ENCODE measurements at regions not wholly inside any gene's neighbourhood (a gene's known extent, or its start where the extent isn't known, plus 50 kb on each side); places are given as distances from the start of the nearest gene placed in this dataset.
"Not testable (repeated sequence)": the region's sequence is repeated elsewhere in the genome, so short reads cannot be mapped to it uniquely, and the experiment has no call there.

DNA sequence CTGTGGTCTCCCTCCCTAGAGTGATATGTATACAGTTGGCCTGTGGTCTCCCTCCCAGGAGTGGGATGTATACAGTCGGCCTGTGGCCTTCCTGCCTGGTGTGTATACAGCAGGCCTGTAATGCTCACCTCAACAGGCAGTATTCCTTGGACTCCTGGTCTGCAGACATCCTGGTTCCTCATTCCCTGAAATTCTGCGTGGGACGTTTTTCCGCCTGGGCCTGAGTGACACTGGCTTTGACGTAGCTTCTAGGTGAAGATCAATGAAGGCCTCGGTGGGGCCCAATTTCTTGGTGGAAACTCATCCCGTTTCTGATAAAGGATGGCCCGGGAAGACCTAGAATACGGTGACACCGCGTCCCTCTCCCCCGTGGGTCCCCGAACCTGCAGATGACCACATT is 98.7 kb upstream of the PPP2R3B start:
- Histone ChIP-seq H3K27me3 (no peaks in the 10 kb centered on the region), H3K4me3 (no peak overlapping the region), H3K9me3 (replicated peaks in 1 of 11) (peaks cover 14 to 25% (median 21%) of the 10 kb centered on the region in 11 experiments), H3K27ac (no peak overlapping the region), H3K9ac (no peak overlapping the region), H3K4me1 (no peaks in the 10 kb centered on the region), H3K4me2 (no peak overlapping the region), H3K36me3 (no peaks in the 10 kb centered on the region), H4K20me1 (no peaks in the 10 kb centered on the region)
- no peak for TF ChIP-seq Cebpa-rat (IDR thresholded peaks at IDR 0.05)

DNA sequence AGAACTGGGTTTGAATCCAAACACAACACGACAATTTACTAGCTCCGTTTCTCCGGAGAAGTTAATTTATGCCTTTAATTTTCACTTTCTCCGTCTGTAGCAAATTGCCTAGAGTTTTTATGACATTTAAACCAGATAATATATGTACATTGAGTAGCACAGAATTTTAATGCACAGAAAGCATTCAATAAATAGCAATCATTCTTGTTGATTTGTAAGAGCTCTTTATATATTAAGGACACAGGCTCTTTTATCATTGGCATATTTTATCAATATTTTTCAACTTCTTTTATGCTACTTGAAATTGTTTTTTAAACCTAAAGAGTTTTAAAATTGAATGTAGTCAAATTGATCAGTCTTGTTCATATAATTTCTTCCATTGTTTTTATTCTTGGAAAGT is 99.6 kb upstream of the PPP2R3B start:
- no peak overlapping the region for H3K27ac ChIP-seq
- no peaks in the 10 kb centered on the region for H4K20me1 ChIP-seq
- peaks cover 8 to 18% (median 16%) of the 10 kb centered on the region in 11 experiments for H3K9me3 ChIP-seq (replicated peaks in 1 of 11)
- H3K4me2 ChIP-seq, result no peak overlapping the region
- H3K4me1 ChIP-seq, result no peaks in the 10 kb centered on the region
- H3K27me3 ChIP-seq, result no peaks in the 10 kb centered on the region
- TF ChIP-seq Cebpa-rat (IDR thresholded peaks at IDR 0.05), result no peak
- H3K9ac ChIP-seq, result no peak overlapping the region
- no peaks in the 10 kb centered on the region for H3K36me3 ChIP-seq
- H3K4me3 ChIP-seq, result no peak overlapping the region

- H3K27me3 ChIP-seq, result no peaks in the 10 kb centered on the region
- H3K4me2 ChIP-seq, result no peak overlapping the region
- H3K36me3 ChIP-seq, result no peaks in the 10 kb centered on the region
- H3K27ac ChIP-seq, result no peak overlapping the region
- H3K4me3 ChIP-seq, result no peak overlapping the region
- H3K4me1 ChIP-seq, result no peaks in the 10 kb centered on the region
- peaks cover 0 to 4% (median under 1%) of the 10 kb centered on the region in 11 experiments; a peak in 7 of 22 replicates for H3K9me3 ChIP-seq (replicated peaks in 1 of 11)
- H4K20me1 ChIP-seq, result no peaks in the 10 kb centered on the region
- TF ChIP-seq Cebpa-rat (IDR thresholded peaks at IDR 0.05), result no peak
- no peak overlapping the region for H3K9ac ChIP-seq
Observed at GRCh38 chrX:487836-488235, 101.1 kb upstream of the PPP2R3B start.

DNA sequence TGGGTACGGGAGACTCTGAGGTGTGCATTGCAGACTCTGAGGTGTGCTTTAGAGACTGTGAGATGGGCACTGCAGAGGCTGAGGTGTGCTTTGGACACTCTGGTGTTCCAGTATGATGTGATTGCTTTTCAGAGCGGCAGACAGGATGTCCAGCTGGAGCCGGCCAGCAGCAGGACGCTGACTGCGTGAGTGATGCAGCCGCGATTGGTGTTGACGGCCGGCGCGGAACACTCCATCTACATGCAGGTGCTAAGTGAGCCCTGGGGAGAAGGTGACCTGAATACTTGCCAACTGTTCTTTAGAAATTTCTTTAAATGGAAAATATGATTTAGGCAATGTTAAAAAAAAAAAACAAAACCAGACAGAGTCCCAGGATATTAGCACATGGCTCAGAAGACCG is 103.1 kb upstream of the PPP2R3B start:
- no peaks in the 10 kb centered on the region for H3K27me3 ChIP-seq
- no peaks in the 10 kb centered on the region for H4K20me1 ChIP-seq
- TF ChIP-seq Cebpa-rat (IDR thresholded peaks at IDR 0.05), result no peak
- no peak overlapping the region for H3K9ac ChIP-seq
- no peak overlapping the region for H3K4me2 ChIP-seq
- no peaks in the 10 kb centered on the region for H3K4me1 ChIP-seq
- H3K27ac ChIP-seq, result no peak overlapping the region
- no peaks in the 10 kb centered on the region for H3K9me3 ChIP-seq (replicated peaks in 1 of 11)
- no peak overlapping the region for H3K4me3 ChIP-seq
- H3K36me3 ChIP-seq, result no peaks in the 10 kb centered on the region

GRCh38 chrX:497186-498014 is 110.7 kb upstream of the PPP2R3B start:
- no peaks in the 10 kb centered on the region for H3K27me3 ChIP-seq
- H3K4me1 ChIP-seq, result no peaks in the 10 kb centered on the region
- no peak overlapping the region for H3K27ac ChIP-seq
- H4K20me1 ChIP-seq, result no peaks in the 10 kb centered on the region
- H3K36me3 ChIP-seq, result no peaks in the 10 kb centered on the region
- no peak overlapping the region for H3K9ac ChIP-seq
- no peaks in the 10 kb centered on the region for H3K9me3 ChIP-seq (replicated peaks in 1 of 11)
- no peak overlapping the region for H3K4me2 ChIP-seq
- TF ChIP-seq Cebpa-rat (IDR thresholded peaks at IDR 0.05), result no peak
- no peak overlapping the region for H3K4me3 ChIP-seq

DNA sequence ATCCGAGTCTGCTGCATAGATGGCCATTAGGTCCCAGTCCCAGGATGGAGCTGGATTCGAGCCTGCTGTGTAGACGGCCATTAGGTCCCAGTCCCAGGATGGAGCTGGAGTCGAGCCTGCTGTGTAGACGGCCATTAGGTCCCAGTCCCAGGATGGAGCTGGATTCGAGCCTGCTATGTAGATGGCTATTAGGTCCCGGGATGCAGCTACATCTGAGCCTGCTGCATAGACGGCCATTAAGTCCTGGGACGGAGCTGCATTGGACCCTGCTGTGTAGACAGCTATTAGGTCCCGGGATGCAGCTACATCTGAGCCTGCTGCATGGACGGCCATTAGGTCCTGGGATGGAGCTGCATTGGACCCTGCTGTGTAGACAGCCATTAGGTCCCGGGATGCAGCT is 112.2 kb upstream of the PPP2R3B start:
- not testable (repeated sequence) for H3K27ac ChIP-seq; H3K36me3 ChIP-seq; H3K27me3 ChIP-seq; H4K20me1 ChIP-seq; H3K4me1 ChIP-seq; H3K4me2 ChIP-seq; H3K9me3 ChIP-seq (replicated peaks in 1 of 11); H3K9ac ChIP-seq; H3K4me3 ChIP-seq

DNA sequence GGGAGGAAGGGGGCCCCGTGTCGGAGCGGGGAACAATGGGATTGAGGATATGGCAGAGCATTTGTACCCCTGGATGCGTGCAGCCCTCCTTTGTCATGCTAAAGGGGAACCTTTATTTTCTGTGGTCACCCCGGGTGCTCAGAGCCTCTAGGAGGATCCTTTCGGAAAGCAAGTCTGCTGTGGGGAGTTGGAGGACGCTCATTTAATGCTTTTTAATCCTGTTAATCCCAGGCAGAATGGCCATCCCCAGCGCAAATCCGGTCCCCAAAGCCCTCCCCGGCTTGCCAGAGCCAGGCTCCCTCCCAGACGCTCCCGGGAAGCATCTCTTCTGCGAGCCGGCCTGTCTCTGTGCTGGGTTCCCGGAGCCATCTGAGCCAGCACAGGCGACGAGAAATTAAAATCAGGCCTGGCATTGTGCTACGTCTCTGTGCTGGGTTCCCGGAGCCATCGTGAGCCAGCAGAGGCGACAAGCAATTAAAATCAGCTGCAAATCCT is 113.2 kb upstream of the PPP2R3B start:
- no peaks in the 10 kb centered on the region for H3K27me3 ChIP-seq
- no peaks in the 10 kb centered on the region for H3K9me3 ChIP-seq (replicated peaks in 1 of 11)
- H3K36me3 ChIP-seq, result no peaks in the 10 kb centered on the region
- no peaks in the 10 kb centered on the region for H4K20me1 ChIP-seq
- no peak overlapping the region for H3K4me3 ChIP-seq
- no peak overlapping the region for H3K27ac ChIP-seq
- H3K9ac ChIP-seq, result no peak overlapping the region
- no peaks in the 10 kb centered on the region for H3K4me1 ChIP-seq
- no peak for TF ChIP-seq Cebpa-rat (IDR thresholded peaks at IDR 0.05)
- H3K4me2 ChIP-seq, result no peak overlapping the region

DNA sequence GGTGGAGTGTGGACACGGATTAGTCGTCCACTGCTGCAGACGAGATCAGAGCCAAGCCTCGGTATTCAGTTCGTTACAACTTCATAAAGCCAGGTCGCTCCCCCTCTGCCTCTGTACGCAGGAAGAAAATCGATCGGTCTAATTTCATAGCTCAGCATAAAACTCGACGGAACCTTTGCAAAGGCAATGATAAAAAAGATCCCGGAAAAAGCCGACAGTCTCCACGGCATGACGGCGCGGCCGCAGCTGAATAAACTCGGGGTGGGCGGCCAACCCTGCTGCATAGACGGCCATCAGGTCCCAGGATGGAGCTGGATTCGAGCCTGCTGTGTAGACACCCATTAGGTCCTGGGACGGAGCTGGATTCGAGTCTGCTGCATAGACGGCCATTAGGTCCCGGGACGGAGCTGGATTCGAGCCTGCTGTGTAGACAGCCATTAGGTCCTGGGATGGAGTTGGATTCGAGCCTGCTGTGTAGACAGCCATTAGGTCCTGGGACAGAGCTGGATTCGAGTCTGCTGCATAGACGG is 113.8 kb upstream of the PPP2R3B start:
- H3K36me3 ChIP-seq, result no peaks in the 10 kb centered on the region
- H3K4me2 ChIP-seq, result no peak overlapping the region
- H3K9ac ChIP-seq, result no peak overlapping the region
- no peaks in the 10 kb centered on the region for H3K27me3 ChIP-seq
- H3K9me3 ChIP-seq (replicated peaks in 1 of 11), result no peaks in the 10 kb centered on the region
- no peak overlapping the region for H3K4me3 ChIP-seq
- no peaks in the 10 kb centered on the region for H4K20me1 ChIP-seq
- H3K27ac ChIP-seq, result no peak overlapping the region
- TF ChIP-seq Cebpa-rat (IDR thresholded peaks at IDR 0.05), result no peak
- H3K4me1 ChIP-seq, result no peaks in the 10 kb centered on the region

DNA sequence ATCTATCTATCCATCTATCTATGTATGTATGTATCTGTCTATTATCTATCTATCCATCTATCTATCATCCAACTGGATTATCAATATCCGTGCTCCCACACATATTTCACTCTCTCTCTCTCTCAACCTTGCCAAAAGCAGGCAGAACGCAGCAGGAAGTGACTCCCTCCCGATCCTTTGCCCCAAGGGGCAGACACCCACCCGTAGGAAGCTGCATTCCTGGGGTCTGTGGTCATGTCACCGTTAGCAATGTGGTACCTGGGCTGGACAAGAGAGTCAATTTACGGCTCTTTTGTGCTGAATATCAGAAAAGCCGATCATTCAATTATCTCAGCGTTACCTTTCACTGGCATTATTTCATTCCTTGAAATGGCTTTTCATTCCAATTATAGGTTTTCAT is 119.6 kb upstream of the PPP2R3B start:
- Histone ChIP-seq H4K20me1 (no peaks in the 10 kb centered on the region), H3K4me2 (no peak overlapping the region), H3K27ac (no peak overlapping the region), H3K9me3 (replicated peaks in 1 of 11) (peaks cover 0 to 4% (median 0%) of the 10 kb centered on the region in 11 experiments; a peak in 4 of 22 replicates), H3K4me3 (no peak overlapping the region), H3K9ac (no peak overlapping the region), H3K36me3 (no peaks in the 10 kb centered on the region), H3K4me1 (no peaks in the 10 kb centered on the region), H3K27me3 (no peaks in the 10 kb centered on the region)
- TF ChIP-seq Cebpa-rat (IDR thresholded peaks at IDR 0.05), result no peak

GRCh38 chrX:508163-508562 is 121.5 kb upstream of the PPP2R3B start:
- Histone ChIP-seq H3K27me3 (no peaks in the 10 kb centered on the region), H3K36me3 (no peaks in the 10 kb centered on the region), H3K4me1 (no peaks in the 10 kb centered on the region), H3K9me3 (replicated peaks in 1 of 11) (peaks cover 0 to 4% (median 0%) of the 10 kb centered on the region in 11 experiments; a peak in 4 of 22 replicates), H3K27ac (no peak overlapping the region), H3K9ac (no peak overlapping the region), H4K20me1 (no peaks in the 10 kb centered on the region), H3K4me3 (no peak overlapping the region), H3K4me2 (no peak overlapping the region)
- no peak for TF ChIP-seq Cebpa-rat (IDR thresholded peaks at IDR 0.05)

DNA sequence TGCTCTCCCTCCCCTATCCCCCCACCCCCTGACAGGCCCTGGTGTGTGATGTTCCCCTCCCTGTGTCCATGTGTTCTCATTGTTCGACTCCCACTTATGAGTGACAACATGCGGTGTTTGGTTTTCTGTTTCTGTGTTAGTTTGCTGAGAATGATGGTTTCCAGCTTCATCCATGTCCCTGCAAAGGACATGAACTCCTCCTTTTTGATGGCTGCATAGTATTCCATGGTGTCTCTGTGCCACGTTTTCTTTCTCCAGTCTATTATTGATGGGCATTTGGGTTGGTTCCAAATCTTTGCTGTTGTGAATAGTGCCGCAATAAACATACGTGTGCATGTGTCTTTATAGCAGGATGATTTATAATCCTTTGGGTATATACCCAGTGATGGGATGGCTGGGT is 121.8 kb upstream of the SHOX start:
- H3K4me1 ChIP-seq; H3K4me2 ChIP-seq; H3K36me3 ChIP-seq; H3K9ac ChIP-seq; H3K27ac ChIP-seq; H3K27me3 ChIP-seq; H3K4me3 ChIP-seq; H4K20me1 ChIP-seq; H3K9me3 ChIP-seq (replicated peaks in 1 of 11): not testable (repeated sequence)

GRCh38 chrX:511089-511488 is 119.5 kb upstream of the SHOX start:
- H3K4me1 ChIP-seq; H3K4me2 ChIP-seq; H3K4me3 ChIP-seq; H3K9me3 ChIP-seq (replicated peaks in 1 of 11); H3K9ac ChIP-seq; H3K27me3 ChIP-seq; H3K36me3 ChIP-seq; H4K20me1 ChIP-seq; H3K27ac ChIP-seq: not testable (repeated sequence)

Measured in BLaER1 treated with 17β-estradiol and CSF1 and Interleukin-3, amounts not matched to agents 10 nM and 100 nM (cell line).